ENCODE measurements at regions not wholly inside any gene's neighbourhood (a gene's known extent, or its start where the extent isn't known, plus 50 kb on each side); places are given as distances from the start of the nearest gene placed in this dataset. TPM values are rescaled to one million over a fixed set of nuclear protein-coding genes. Genes with fewer than 3 reads are reported as not detected.

Small RNA genes lying in the stretch of these regions (small RNA-seq; reads per million reads assigned to genes)
- gene MTND5P40 = not detected
- gene RF01182 = not detected
- gene RN7SKP139 = not detected
- gene RNU6-1014P = not detected
